ENCODE measurements at regions not wholly inside any gene's neighbourhood (a gene's known extent, or its start where the extent isn't known, plus 50 kb on each side); places are given as distances from the start of the nearest gene placed in this dataset.

GRCh38 chr9:118183576-118183975 is 479.4 kb downstream of the TLR4 start:
- TF ChIP-seq CTCF (IDR thresholded peaks at IDR 0.05): no peak
- TF ChIP-seq POLR2AphosphoS5 (IDR thresholded peaks at IDR 0.05): no peak
- no peak for TF ChIP-seq POLR2A (IDR thresholded peaks at IDR 0.05)
- TF ChIP-seq EP300 (IDR thresholded peaks at IDR 0.05): no peak
